ENCODE measurements at regions not wholly inside any gene's neighbourhood (a gene's known extent, or its start where the extent isn't known, plus 50 kb on each side); places are given as distances from the start of the nearest gene placed in this dataset.
"Not testable (repeated sequence)": the region's sequence is repeated elsewhere in the genome, so short reads cannot be mapped to it uniquely, and the experiment has no call there.

- no peak for DNase-seq
These were observed 240.4 kb upstream of the MGAT4C start for GRCh38 chr12:86496595-86496994.

GRCh38 chr12:86484473-86484872, 228.3 kb upstream of the MGAT4C start:
- DNase-seq: no peak

DNA sequence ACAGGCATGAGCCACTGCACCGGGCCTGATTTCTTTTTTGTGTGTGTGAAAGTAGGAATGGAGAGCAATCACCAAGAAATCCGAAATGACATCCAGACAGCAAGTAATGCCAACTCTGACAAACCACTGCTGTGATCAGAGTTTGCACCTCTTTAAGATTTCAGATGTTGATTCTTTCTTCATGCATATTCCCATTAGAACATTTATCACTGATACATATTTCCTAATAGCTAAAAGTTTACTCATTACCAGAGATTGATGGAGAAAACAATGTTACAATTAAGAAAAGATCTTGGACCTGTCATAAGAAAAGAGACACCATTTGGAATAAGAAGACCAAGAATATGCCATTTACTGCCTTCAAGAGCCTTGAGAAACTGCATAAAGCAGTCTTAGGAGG, 217.0 kb upstream of the MGAT4C start:
- DNase-seq: no peak

DNA sequence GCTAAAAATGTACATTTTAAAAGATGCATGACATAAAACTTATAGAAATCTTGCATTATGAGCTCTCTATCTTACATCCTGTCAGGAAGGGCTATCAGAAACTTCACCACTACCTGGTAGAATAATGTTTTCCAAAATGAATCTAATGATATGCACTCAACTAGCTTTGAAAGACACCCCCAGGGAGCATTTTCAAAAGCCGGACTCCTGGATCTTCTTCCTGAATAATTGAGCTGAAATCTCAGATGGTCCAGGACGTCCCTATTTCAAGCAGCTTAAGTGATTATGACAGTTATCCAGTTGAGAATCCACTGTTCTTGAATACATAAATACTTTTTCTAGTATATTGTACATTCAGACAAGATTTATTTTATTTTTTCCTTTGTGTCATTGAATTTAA, 200.6 kb upstream of the MGAT4C start:
- no peak for DNase-seq

DNA sequence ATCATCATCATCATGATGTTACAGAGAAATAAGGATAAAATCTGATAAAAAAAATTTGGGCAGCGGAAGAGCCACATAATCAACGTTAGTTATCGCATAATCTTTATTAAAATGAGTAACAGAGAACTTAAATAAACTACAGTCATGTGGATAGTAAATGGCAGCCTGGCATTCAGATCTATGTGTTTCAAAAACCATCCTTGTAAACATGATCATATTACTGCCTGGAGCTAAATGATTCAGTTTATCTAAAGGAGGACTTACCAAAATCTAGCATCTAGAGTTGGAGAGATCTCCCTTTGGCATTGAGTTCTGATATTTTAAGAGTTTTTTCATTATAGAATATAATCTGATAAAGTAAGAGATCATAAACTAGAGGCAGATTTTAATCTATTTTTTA, 200.1 kb upstream of the MGAT4C start:
- DNase-seq: no peak

DNA sequence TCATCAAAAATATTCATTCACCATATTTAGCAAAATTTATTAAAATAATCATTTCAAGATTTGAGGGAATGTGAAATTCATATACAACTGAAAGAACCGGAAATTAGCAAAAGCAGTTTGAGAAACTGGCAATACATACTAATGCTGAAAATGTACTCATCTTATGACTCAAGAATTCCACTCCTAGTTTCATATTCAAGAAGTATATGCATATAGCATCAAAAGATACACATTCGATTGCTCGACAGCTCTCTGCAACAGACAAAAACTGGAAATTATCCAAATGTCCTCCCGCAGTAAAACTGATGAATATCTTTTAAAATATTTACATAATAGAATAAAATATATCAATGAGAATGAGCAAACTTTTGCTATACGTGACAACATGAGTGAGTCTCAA, 189.2 kb upstream of the MGAT4C start:
- no peak for DNase-seq

- no peak for DNase-seq
These were observed 178.9 kb upstream of the MGAT4C start for GRCh38 chr12:86435053-86435452.

GRCh38 chr12:86429824-86430223, 173.6 kb upstream of the MGAT4C start:
- no peak for DNase-seq

- no peak for DNase-seq
These were observed 165.1 kb upstream of the MGAT4C start for GRCh38 chr12:86421333-86421732.

DNA sequence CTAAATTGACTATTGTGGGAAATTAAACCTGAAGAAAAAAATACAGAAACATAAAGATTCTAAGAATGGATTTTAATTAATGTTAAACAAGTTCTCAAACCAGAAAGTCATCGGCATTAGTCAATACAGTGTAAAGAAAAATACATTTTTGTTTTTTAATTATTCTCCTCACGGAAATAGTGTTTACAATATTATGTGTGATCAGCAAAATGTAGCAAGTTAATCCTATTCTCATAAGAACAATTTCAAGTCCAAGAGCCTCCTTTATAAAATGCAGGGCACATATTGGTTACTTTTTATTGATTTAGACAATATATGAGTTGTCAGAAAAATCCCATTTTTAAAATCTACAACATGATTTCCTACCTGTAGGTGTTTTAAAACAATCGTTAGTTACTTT, 158.0 kb upstream of the MGAT4C start:
- DNase-seq: no peak

DNA sequence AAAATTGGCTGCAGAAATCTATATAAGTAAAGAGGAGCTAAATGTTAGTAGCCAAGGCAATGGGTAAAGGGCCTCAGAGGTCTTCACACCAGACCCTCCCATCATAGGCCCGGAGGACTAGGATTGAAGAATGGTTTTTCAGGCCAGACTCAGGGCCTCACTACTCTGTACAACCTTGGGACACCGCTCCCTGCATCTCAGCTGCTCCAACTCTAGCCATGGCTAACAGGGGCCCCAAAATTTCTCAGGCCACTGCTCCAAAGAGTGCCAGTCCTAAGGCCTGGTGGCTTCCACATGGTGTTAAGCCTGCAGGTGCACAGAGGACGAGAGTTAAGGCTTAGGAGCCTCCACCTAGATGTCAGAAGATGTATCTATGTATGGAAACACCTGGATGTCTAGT, 155.5 kb upstream of the MGAT4C start:
- DNase-seq: no peak

DNA sequence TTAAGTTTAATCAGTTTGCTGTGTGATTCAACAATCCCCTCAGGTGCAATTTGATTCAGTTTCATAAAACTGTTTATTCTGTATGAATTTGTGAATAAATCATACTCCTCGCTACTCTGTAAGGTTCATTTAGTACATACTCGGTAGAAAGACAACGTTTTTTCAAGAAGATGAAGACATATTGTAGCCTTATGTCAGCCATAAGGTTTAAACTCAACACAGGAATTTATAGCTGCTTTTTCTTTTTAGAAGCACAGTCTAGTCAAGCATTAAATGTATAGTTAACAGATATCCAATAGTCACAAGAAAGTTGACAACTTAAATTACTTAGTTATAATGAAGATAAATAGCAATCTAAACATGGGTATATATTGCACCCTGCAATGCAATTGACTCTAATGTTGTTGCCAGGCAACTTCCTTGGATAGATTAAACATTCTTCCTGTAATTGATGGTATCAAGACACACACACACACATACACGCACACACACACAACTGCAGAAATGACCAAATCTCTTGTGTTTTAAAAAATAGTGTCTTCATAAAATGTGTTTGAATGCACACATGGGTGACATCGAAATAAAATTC, 151.5 kb upstream of the MGAT4C start:
- DNase-seq: no peak

DNA sequence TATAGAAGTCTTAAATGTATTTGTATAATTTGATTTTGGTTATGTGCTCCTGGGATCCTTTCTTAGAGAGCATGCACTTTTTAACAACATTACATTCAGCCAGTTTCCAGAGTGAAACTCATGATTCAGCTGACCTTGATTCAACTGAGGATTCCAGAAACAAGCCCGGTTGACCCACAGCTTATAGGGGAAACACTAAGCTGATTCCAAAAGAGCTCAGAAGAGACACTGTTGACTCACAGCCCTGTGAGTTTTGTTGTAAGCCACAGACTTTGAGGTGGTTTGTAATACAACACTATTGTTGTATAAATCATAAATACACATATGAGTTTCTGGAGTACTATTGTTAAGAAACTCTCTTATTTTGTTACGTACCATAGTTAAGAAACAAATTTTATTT, 133.8 kb upstream of the MGAT4C start:
- no peak for DNase-seq

- no peak for DNase-seq
These were observed 131.5 kb upstream of the MGAT4C start for GRCh38 chr12:86387591-86388145.

GRCh38 chr12:86383759-86384158, 127.6 kb upstream of the MGAT4C start:
- not testable (repeated sequence) for DNase-seq

DNA sequence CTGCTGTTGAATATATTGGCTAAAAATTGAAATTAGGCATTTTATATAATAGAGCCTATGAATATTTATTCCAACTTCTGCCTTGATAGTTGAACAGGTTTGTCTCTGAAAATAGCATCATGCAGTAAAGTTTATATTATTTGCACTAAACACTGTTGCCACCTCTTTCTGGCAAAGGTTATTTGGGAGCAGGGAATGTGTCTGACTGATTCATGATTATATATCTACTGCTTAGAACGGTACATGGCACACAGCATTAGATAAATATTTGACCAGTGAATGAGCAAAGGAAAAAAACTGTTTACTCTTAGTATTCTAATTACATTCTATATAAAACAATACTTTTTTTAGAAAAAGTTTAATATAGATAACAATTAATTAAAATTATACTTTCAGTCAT, 123.1 kb upstream of the MGAT4C start:
- no peak for DNase-seq

DNA sequence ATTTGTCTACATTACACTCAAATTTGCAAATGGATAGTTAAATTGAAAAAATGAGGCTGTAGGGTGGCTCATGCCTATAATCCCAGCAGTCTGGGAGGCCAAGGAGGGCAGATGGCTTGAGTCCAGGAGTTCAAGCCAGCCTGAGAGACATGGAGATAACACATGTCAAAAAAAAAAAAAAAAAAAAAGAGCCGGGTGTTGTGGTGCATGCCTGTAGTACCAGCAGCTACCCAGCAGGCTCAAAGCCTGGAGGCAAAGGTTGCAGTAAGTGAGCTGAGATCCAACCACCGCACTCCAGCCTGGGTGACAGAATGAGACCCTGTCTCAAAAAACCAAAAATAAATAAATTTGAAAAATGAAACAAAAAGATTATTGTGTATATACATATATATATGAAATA, 119.9 kb upstream of the MGAT4C start:
- DNase-seq: no peak

DNA sequence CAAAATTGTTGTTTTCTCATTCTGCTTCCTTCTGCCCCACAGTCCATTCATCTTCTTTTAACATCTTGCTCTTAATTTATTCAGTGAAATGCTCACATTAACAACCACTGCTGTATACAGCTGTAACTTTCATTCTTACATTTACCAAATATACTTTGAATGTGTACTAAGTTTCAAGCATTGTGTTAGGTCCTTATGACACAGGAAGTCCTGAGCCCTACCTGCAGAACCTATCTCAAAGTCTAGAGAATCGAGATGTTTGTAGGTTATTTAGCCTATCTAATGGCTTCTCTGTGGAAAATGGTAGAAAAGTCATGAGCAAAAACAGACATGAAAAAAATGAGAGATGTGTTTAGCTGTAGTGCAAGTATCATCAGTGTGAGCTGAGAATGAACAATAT, 117.6 kb upstream of the MGAT4C start:
- DNase-seq: no peak

GRCh38 chr12:86367137-86367536, 110.9 kb upstream of the MGAT4C start:
- DNase-seq: no peak

DNA sequence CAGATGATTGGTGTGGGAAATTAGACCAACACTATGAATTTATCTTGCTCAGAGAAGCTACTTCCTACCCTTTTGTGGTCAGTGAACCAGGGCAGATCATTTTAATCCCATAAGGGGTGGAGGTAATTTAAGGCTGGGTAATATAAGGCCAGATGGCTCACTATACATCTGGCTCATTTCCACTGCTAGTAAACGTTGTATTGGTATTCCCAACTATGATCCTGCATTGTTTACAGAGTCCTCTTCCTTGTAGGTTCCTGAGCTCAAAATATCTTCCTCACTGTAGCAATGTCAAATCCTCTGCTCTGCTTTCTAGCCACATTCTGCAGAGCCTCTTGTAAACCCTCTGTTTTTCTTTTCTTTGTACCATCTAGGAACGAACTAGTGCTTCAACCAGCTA, 93.0 kb upstream of the MGAT4C start:
- DNase-seq: no peak

- DNase-seq: no peak
These were observed 77.8 kb upstream of the MGAT4C start for GRCh38 chr12:86333955-86334522.

DNA sequence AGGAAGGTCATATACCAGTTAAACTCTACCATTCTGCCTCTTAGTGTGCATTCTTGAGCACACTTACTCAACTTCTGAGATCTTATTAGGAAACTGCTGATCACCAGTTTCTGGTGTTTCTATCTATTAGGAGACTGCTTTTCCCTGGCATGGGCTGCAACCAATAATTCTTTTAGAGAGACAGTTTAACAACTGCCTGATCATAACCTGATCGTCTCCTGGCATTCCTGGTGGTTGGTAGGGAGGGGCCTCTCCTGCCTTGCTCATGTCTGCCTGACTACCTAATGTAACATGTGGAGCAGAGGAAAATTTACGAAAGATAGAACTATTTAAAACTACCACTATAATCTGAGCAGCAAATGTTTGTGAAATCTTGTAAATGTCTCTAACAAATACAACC, 75.3 kb upstream of the MGAT4C start:
- no peak for DNase-seq

DNA sequence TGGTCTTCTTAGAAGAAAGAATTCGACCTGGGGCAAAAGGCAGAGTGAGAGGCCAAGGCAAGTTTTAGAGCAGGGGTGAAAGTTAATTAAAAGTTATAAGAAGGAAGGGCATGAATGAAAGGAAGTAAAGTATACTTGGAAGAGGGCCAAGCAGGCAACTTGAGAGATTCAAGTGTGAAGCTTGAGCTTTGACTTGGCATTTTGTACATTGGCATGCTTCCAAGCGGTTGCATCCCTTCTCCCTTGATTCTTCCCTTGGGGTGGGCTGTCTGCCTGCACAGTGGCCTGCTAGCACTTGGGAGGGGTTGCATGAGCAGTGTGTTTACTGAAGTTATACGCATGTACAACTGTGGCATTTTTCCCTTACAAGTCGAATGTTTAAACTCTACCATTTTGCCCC, 74.8 kb upstream of the MGAT4C start:
- no peak for DNase-seq

- DNase-seq: no peak
These were observed 56.0 kb upstream of the MGAT4C start for GRCh38 chr12:86312232-86312631.
